H9 (cell line): ENCODE measurements at regions not wholly inside any gene's neighbourhood (a gene's known extent, or its start where the extent isn't known, plus 50 kb on each side); places are given as distances from the start of the nearest gene placed in this dataset.

Experiments
- DNase-seq: peaks from one replicate; pipeline ENCODE4 v3.0.0-alpha.2; 2017
- H2AFZ ChIP-seq: one replicate; pipeline ENCODE4 v1.6.1; 2013; ENCODE audit warnings: mild to moderate bottlenecking, low read length, control low read depth, moderate library complexity
- H2AK5ac ChIP-seq: 2 replicates; pipeline ENCODE4 v1.6.1; 2013; ENCODE audit warnings: low read length, control low read depth, mixed read lengths; ENCODE audit not compliant: insufficient read length
- H2BK120ac ChIP-seq: one replicate; pipeline ENCODE4 v1.6.1; 2013; ENCODE audit warnings: low read depth, mild to moderate bottlenecking, low read length, control low read depth, inconsistent platforms; ENCODE audit not compliant: poor library complexity, severe bottlenecking
- H2BK12ac ChIP-seq: 2 replicates; pipeline ENCODE4 v1.6.1; 2013; ENCODE audit warnings: low read length, control low read depth, mixed read lengths, low read depth; ENCODE audit not compliant: insufficient read length
- H2BK15ac ChIP-seq: 2 replicates; pipeline ENCODE4 v1.6.1; 2013; ENCODE audit warnings: low read depth, low read length, control low read depth
- H2BK20ac ChIP-seq: one replicate; pipeline ENCODE4 v1.6.1; 2013; ENCODE audit warnings: low read depth, mild to moderate bottlenecking, low read length, control low read depth, inconsistent platforms; ENCODE audit not compliant: poor library complexity, severe bottlenecking
- H2BK5ac ChIP-seq: 2 replicates; pipeline ENCODE4 v1.6.1; 2013; ENCODE audit warnings: low read length, control low read depth, mixed read lengths; ENCODE audit not compliant: insufficient read length
- H3K14ac ChIP-seq: 2 replicates; pipeline ENCODE4 v1.6.1; 2013; ENCODE audit warnings: low read length, control low read depth; ENCODE audit not compliant: insufficient read depth
- H3K18ac ChIP-seq: 2 replicates; pipeline ENCODE4 v1.6.1; 2013; ENCODE audit warnings: low read depth, mild to moderate bottlenecking, mixed read lengths, low read length, control low read depth; ENCODE audit not compliant: insufficient read length
- H3K23ac ChIP-seq: 2 replicates; pipeline ENCODE4 v1.6.1; 2013; ENCODE audit warnings: low read length, control low read depth, mixed read lengths, low read depth; ENCODE audit not compliant: insufficient read length
- H3K23me2 ChIP-seq: 2 replicates; pipeline ENCODE4 v1.6.1; 2013; ENCODE audit warnings: low read depth, mild to moderate bottlenecking, mixed read lengths, low read length, control low read depth; ENCODE audit not compliant: insufficient read length, poor library complexity, severe bottlenecking
- H3K27ac ChIP-seq: 2 replicates; pipeline ENCODE4 v1.5.1; 2013; ENCODE audit warnings: low read length, control low read depth, mixed read lengths, low read depth; ENCODE audit not compliant: insufficient read length
- H3K27me3 ChIP-seq: 2 replicates; pipeline ENCODE4 v1.6.1; 2013; ENCODE audit warnings: low read length, control low read depth, inconsistent platforms; ENCODE audit not compliant: insufficient read depth
- H3K4ac ChIP-seq: 2 replicates; pipeline ENCODE4 v1.6.1; 2013; ENCODE audit warnings: low read depth, mild to moderate bottlenecking, control low read depth, inconsistent platforms, low read length, moderate library complexity
- H3K4me1 ChIP-seq: 2 replicates; pipeline ENCODE4 v1.6.1; 2013; ENCODE audit warnings: low read length, control low read depth, inconsistent platforms; ENCODE audit not compliant: insufficient read depth
- H3K4me2 ChIP-seq: 2 replicates; pipeline ENCODE4 v1.6.1; 2013; ENCODE audit warnings: low read length, control low read depth, mixed read lengths; ENCODE audit not compliant: insufficient read length, insufficient read depth
- H3K56ac ChIP-seq: 2 replicates; pipeline ENCODE4 v1.6.1; 2013; ENCODE audit warnings: low read depth, mild to moderate bottlenecking, mixed read lengths, low read length, control low read depth; ENCODE audit not compliant: insufficient read length
- H3K79me1 ChIP-seq: 2 replicates; pipeline ENCODE4 v1.6.1; 2013; ENCODE audit warnings: low read depth, mild to moderate bottlenecking, moderate library complexity, low read length, control low read depth, inconsistent platforms; ENCODE audit not compliant: insufficient read depth, poor library complexity, severe bottlenecking
- H3K79me2 ChIP-seq: 2 replicates; pipeline ENCODE4 v1.6.1; 2013; ENCODE audit warnings: low read length, control low read depth, inconsistent platforms; ENCODE audit not compliant: insufficient read depth
- H3K9ac ChIP-seq: 2 replicates; pipeline ENCODE4 v1.6.1; 2013; ENCODE audit warnings: low read length, control low read depth, mixed read lengths; ENCODE audit not compliant: insufficient read length; ENCODE audit errors: extremely low read depth
- H3K9me3 ChIP-seq: one replicate; pipeline ENCODE4 v1.6.1; 2013; ENCODE audit warnings: low read depth, low read length, inconsistent platforms; ENCODE audit not compliant: control insufficient read depth
- H3T11ph ChIP-seq: one replicate; pipeline ENCODE4 v1.6.1; 2013; ENCODE audit warnings: mild to moderate bottlenecking, low read length, control low read depth, inconsistent platforms
- H4K20me1 ChIP-seq: one replicate; pipeline ENCODE4 v1.6.1; 2013; ENCODE audit not compliant: control insufficient read depth, insufficient read length, insufficient read depth
- H4K5ac ChIP-seq: 2 replicates; pipeline ENCODE4 v1.6.1; 2013; ENCODE audit warnings: low read depth, mild to moderate bottlenecking, mixed read lengths, low read length, control low read depth; ENCODE audit not compliant: insufficient read length
- H4K8ac ChIP-seq: replicated peaks from 2 replicates; pipeline ENCODE4 v1.6.1; 2013; ENCODE audit warnings: low read length, control low read depth, mixed read lengths, low read depth; ENCODE audit not compliant: insufficient read length
- H4K91ac ChIP-seq: 2 replicates; pipeline ENCODE4 v1.6.1; 2013; ENCODE audit warnings: low read depth, mild to moderate bottlenecking, moderate library complexity, mixed read lengths, low read length, control low read depth; ENCODE audit not compliant: insufficient read length
- H3K27ac Mint-ChIP-seq, 3 experiments: 2 replicates in 2 of 3; 3 replicates in 1 of 3; pipeline ENCODE4 v1.8.0; 2020 to 2021; ENCODE audit warnings: mixed read lengths in 3 of 3, mild to moderate bottlenecking in 1 of 3, moderate library complexity in 1 of 3
- H3K27me3 Mint-ChIP-seq: 2 replicates; pipeline ENCODE4 v1.8.0; 2021; ENCODE audit warnings: low read depth, mild to moderate bottlenecking, moderate library complexity, mixed read lengths
- H3K36me3 Mint-ChIP-seq, 3 experiments: 2 replicates in 2 of 3; 3 replicates in 1 of 3; pipeline ENCODE4 v1.8.0; 2020 to 2021; ENCODE audit warnings: low read depth in 3 of 3, mixed read lengths in 3 of 3; ENCODE audit not compliant: insufficient read depth in 1 of 3
- H3K4me1 Mint-ChIP-seq, 2 experiments: 2 replicates each; pipeline ENCODE4 v1.8.0; 2020; ENCODE audit warnings: mixed read lengths in 2 of 2
- H3K4me3 Mint-ChIP-seq, 2 experiments: 2 replicates in 1 of 2; 3 replicates in 1 of 2; pipeline ENCODE4 v1.8.0; 2020 to 2021; ENCODE audit warnings: mild to moderate bottlenecking in 2 of 2, mixed read lengths in 2 of 2, moderate library complexity in 1 of 2
- H3K9me3 Mint-ChIP-seq, 2 experiments: 2 replicates in 1 of 2; 3 replicates in 1 of 2; pipeline ENCODE4 v1.8.0; 2020; ENCODE audit warnings: mild to moderate bottlenecking in 2 of 2, mixed read lengths in 2 of 2, moderate library complexity in 1 of 2
- CTCF ChIP-seq: fragments of 200-600 bp; sonication (generic); conservative IDR thresholded peaks from 3 replicates; pipeline ENCODE4 v1.8.0; 2021; ENCODE audit warnings: antibody characterized with exemption, mild to moderate bottlenecking
- WGBS: extraction: QIAGEN DNeasy Blood & Tissue Kit; methylation state at CpG from one replicate; pipeline ENCODE4 v1.1.7; 2013; ENCODE audit warnings: missing lambda C conversion rate, low lambda C conversion rate, mixed read lengths; ENCODE audit not compliant: insufficient read length; ENCODE audit errors: extremely low coverage; 5-methylcytosine and 5-hydroxymethylcytosine counted together

GRCh38 chr21:27448960-27449359 lies 482.1 kb upstream of the ADAMTS5 start:
- no peak overlapping the region for H2AFZ ChIP-seq
- no peaks in the 10 kb centered on the region for H4K20me1 ChIP-seq
- no peaks in the 10 kb centered on the region for H3K79me1 ChIP-seq
- H3K18ac ChIP-seq, result no peak overlapping the region
- no peak overlapping the region for H3K9ac ChIP-seq
- H3K27me3 Mint-ChIP-seq, result no peaks in the 10 kb centered on the region
- H4K91ac ChIP-seq, result no peak overlapping the region
- no peak overlapping the region for H2BK12ac ChIP-seq
- no peak overlapping the region for H4K8ac ChIP-seq
- no peaks in the 10 kb centered on the region for H3K4me1 Mint-ChIP-seq
- no peak overlapping the region for H2BK5ac ChIP-seq
- no peaks in the 10 kb centered on the region for H3K4me1 ChIP-seq
- H2BK120ac ChIP-seq, result no peak overlapping the region
- H3K9me3 Mint-ChIP-seq, result no peaks in the 10 kb centered on the region; a peak in 2 of 5 replicates
- H4K5ac ChIP-seq, result no peak overlapping the region
- no peak overlapping the region for H3K4ac ChIP-seq
- H3K23ac ChIP-seq, result no peak overlapping the region
- H3K27ac Mint-ChIP-seq, result no peak overlapping the region
- H3K4me3 Mint-ChIP-seq, result no peak overlapping the region
- H2BK15ac ChIP-seq, result no peak overlapping the region
- H2AK5ac ChIP-seq, result no peak overlapping the region
- TF ChIP-seq CTCF, result no peak
- no peak overlapping the region for H3T11ph ChIP-seq
- H3K27ac ChIP-seq, result no peak overlapping the region
- WGBS, result no CpG with 5 or more reads among the region's 7 CpGs
- no peak overlapping the region for H2BK20ac ChIP-seq
- H3K79me2 ChIP-seq, result no peaks in the 10 kb centered on the region
- H3K9me3 ChIP-seq, result no peaks in the 10 kb centered on the region
- DNase-seq, result no peak
- no peaks in the 10 kb centered on the region for H3K23me2 ChIP-seq
- H3K14ac ChIP-seq, result no peak overlapping the region
- no peaks in the 10 kb centered on the region for H3K27me3 ChIP-seq
- no peak overlapping the region for H3K56ac ChIP-seq
- H3K36me3 Mint-ChIP-seq, result no peaks in the 10 kb centered on the region
- H3K4me2 ChIP-seq, result no peak overlapping the region
